Right cardiac atrium (tissue), 5 donors: ENCODE measurements at regions not wholly inside any gene's neighbourhood (a gene's known extent, or its start where the extent isn't known, plus 50 kb on each side); places are given as distances from the start of the nearest gene placed in this dataset.

Experiments used
- ATAC-seq, 2 donors: fragments of 200-7000 bp; cut with Tn5 transposase; one replicate each; pipeline versions ENCODE4 v1.8.0 to v1.9.1; 2020; ENCODE audit warnings: moderate library complexity in 2 of 2, mild to moderate bottlenecking in 1 of 2
- DNase-seq, 3 donors: peaks; one replicate each; pipeline ENCODE4 v3.0.0-alpha.2; 2020
- H3K27ac ChIP-seq: one replicate; pipeline ENCODE4 v1.5.1; 2013; ENCODE audit warnings: mild to moderate bottlenecking, low read length, control low read depth, moderate library complexity
- H3K27me3 ChIP-seq: one replicate; pipeline ENCODE4 v1.6.1; 2013; ENCODE audit not compliant: control insufficient read depth, insufficient read depth
- H3K4me1 ChIP-seq: one replicate; pipeline ENCODE4 v1.6.1; 2013; ENCODE audit warnings: low read length; ENCODE audit not compliant: control insufficient read depth, insufficient read depth
- H3K4me3 ChIP-seq: one replicate; pipeline ENCODE4 v1.5.1; 2013; ENCODE audit warnings: low read length, control low read depth
- H3K9me3 ChIP-seq: one replicate; pipeline ENCODE4 v1.6.1; 2013; ENCODE audit warnings: low read length; ENCODE audit not compliant: control insufficient read depth
- WGBS: extraction: QIAGEN DNeasy Blood & Tissue Kit; methylation state at CpG from one replicate; pipeline ENCODE4 v1.1.7; 2013; 5-methylcytosine and 5-hydroxymethylcytosine counted together
- intact Hi-C, 4 donors: fragments of 100-400 bp; cut with DNase I; formaldehyde crosslinking; loops; one replicate each; pipeline versions ENCODE4 v1.11.0 to v1.14.0; 2022 to 2023
- donor health status: healthy with polysubstance abuse.
- donor health status: DM: no; HTN: yes; CAD: no.
- donor health status: DM: no; HTN: no; CAD: no.
- donor health status: DM: no; HTN: yes; CAD: no; lungs with severe emphysema.
- donor health status: DM: yes; HTN: yes; CAD: no.

DNA sequence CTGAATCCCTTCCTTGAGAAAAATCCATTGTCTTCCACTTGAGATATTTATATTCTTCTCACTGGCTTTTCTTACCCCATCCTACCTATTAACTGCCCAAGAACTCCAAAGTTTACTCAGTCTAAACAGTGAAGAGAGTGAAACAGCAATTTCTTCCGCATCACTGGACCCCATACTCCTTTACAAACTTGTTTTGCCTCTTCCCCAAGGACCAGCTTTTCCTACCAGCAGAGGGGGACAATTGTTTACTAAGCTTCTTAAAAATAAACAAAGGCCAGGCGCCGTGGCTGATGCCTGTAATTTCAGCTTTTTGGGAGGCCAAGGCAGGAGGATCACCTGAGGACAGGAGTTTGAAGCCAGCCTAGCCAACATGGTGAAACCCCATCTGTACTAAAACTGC, 52.0 kb downstream of the LRATD1 start:
- Histone ChIP-seq H3K27me3 (no peaks in the 10 kb centered on the region), H3K4me3 (no peak overlapping the region), H3K9me3 (no peaks in the 10 kb centered on the region), H3K4me1 (no peaks in the 10 kb centered on the region), H3K27ac (no peak overlapping the region)
- DNase-seq (no peak), ATAC-seq (no peak)
- intact Hi-C loops = no loop called here
- WGBS = 69% methylated on average over 3 of the region's 3 CpGs

DNA sequence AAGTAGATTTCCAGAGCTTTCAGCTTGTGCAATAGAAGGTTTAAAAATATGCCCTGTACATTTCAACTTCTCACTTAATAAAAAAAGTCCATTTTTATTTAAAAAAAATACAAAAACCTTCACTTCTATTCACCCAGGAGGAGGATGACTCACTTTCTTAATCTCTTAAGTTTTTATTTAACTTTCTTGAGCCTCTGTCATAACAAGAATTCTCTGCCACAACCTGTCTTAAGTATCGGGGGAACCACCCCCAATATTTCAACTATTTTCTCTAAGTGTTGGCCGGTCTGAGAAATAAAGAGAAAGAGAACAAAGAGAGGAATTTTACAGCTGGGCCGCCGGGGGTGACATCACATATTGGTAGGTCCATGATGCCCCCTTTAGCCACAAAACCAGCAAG, 58.4 kb downstream of the LRATD1 start:
- Histone ChIP-seq H3K4me3 (no peak overlapping the region), H3K27me3 (no peaks in the 10 kb centered on the region), H3K27ac (no peak overlapping the region), H3K4me1 (no peaks in the 10 kb centered on the region), H3K9me3 (no peaks in the 10 kb centered on the region)
- 86% methylated on average over 4 of the region's 4 CpGs for WGBS
- no peak for ATAC-seq
- intact Hi-C loops = no loop called here
- no peak for DNase-seq

DNA sequence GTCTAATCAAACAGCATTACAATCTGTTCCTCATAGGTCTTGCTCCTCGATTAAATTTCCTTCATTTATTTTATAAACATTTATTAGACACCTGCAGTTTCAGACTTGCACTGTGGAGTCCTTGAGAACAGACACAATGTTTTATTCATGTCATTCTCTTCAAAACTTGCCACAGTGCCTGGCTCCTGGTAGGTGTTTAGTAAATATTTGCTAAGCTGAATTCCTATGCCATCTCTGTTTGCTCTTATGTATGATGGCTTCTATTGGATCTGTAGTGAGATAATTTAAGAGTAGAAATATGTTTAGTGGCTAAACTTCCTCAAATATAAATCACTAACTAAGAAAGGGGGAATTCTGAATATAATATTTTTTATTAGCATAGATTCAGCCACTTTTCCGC, 61.4 kb downstream of the LRATD1 start:
- H3K27me3 ChIP-seq = no peaks in the 10 kb centered on the region
- no peak overlapping the region for H3K4me3 ChIP-seq
- intact Hi-C loops = no loop called here
- H3K4me1 ChIP-seq = no peaks in the 10 kb centered on the region
- ATAC-seq (no peak), DNase-seq (no peak)
- WGBS = 74% methylated on average over 2 of the region's 2 CpGs
- H3K9me3 ChIP-seq = no peaks in the 10 kb centered on the region
- H3K27ac ChIP-seq = no peak overlapping the region

DNA sequence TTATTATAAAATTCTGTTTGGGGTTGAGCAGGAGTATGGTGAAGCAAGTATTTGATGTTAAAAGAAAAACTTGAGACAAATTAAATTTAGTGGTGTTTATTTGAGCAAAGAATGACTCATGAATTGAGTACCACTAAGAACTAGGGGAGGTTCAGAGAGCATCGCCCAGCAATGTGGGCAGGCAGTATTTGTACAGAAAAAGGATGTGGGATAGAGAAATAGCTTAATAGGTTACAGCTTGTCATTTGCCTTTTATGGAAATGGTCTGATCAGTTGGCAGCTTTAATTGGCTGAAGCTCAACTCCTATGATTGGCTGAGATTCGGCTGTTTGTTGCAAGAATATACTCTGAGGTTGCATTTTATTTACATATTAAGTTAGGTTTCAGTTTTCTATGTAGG, 68.2 kb downstream of the LRATD1 start:
- DNase-seq (no peak), ATAC-seq (no peak)
- Histone ChIP-seq H3K4me3 (no peak overlapping the region), H3K27ac (no peak overlapping the region), H3K9me3 (no peaks in the 10 kb centered on the region), H3K27me3 (no peaks in the 10 kb centered on the region), H3K4me1 (no peaks in the 10 kb centered on the region)
- WGBS = 79% methylated on average over 2 of the region's 2 CpGs
- intact Hi-C loops = no loop called here

DNA sequence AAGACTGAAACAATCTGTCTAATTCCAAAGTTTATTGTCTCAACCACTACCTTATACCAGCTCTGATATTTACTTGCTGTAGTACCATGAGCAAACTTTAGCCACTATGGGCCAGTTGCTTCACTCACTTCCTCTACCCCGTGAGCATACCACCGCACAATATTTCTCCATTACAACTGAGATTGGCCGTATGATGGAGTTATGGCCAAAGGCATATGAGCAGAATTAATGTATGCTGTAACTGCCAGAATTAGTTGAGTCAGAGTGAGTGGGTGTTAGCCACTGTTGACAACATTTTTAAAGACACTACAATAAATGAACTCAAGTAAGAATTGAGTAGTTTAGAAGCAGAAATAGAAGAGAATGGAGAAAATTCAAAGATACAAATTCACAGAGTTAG, 69.7 kb downstream of the LRATD1 start:
- H3K4me1 ChIP-seq = no peaks in the 10 kb centered on the region
- no peak overlapping the region for H3K4me3 ChIP-seq
- 88% methylated on average over 3 of the region's 3 CpGs for WGBS
- H3K27me3 ChIP-seq = no peaks in the 10 kb centered on the region
- no peak for DNase-seq
- no peak for ATAC-seq
- H3K27ac ChIP-seq = no peak overlapping the region
- intact Hi-C loops = no loop called here
- no peaks in the 10 kb centered on the region for H3K9me3 ChIP-seq

DNA sequence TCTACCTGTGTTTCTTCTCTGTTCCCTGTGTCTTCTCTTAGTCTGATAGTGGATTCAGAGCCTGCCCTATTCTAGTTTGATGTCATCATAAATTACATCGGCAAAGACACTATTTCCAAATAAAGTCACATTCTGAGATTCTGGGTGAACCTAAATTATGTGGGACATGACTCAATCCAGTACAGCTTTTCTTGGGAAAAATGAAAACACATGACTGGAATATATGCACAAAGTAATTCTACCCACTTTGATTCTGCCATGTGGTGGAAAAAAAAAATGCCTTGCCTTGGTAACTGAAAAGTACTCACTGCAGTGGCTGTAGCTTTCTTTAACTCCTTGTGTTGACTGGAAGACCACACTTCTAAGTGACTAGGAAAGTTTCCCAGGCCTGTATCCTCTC, 73.7 kb downstream of the LRATD1 start:
- Histone ChIP-seq H3K4me1 (no peaks in the 10 kb centered on the region), H3K9me3 (no peaks in the 10 kb centered on the region), H3K4me3 (no peak overlapping the region), H3K27me3 (no peaks in the 10 kb centered on the region), H3K27ac (no peak overlapping the region)
- 96% methylated on average over 1 of the region's 1 CpG for WGBS
- no peak for ATAC-seq
- DNase-seq = no peak
- intact Hi-C loops = no loop called here

DNA sequence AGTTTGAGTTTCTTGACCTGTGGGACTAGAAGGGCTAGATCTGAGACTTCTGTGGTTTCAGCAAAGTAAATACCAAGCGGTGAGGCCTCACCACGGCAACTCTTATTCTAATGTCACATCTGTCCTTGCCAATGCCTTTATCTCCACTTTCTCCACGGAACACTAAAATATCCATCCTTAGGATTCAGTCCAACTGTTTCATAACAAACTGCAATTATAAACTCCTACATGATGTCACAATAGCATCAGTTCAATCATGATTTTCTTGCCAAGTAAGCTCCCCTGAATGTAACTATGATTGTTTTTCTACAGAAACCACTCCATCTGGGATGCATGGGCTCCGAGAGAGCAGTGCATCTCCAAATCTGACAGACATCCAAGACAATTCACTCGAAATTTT, 79.6 kb downstream of the LRATD1 start:
- H3K4me1 ChIP-seq = no peaks in the 10 kb centered on the region
- no peaks in the 10 kb centered on the region for H3K27me3 ChIP-seq
- no peak overlapping the region for H3K27ac ChIP-seq
- no peak overlapping the region for H3K4me3 ChIP-seq
- WGBS = 56% methylated on average over 5 of the region's 5 CpGs
- no peak for DNase-seq
- ATAC-seq = no peak
- no peaks in the 10 kb centered on the region for H3K9me3 ChIP-seq
- intact Hi-C loops = no loop called here

DNA sequence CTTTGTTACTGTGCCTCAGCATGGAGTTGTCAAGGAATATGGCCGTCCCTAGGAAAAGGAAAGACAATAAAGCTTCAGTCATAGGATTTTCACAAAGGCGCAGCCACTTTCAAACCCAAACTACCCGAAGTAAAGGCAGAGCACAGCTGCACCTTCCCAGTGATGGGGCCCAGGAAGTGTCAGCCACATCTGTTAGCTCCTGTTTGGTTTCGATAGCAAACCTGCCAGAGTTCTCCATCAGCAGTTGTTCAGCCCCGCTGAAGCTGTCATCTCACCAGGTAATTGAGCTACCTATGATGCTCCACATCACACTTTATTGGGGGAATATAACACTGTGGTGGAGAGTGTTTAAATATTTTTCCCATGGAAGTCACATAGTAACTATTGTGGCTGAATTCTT, 80.7 kb downstream of the LRATD1 start:
- Histone ChIP-seq H3K9me3 (no peaks in the 10 kb centered on the region), H3K4me3 (no peak overlapping the region), H3K4me1 (no peaks in the 10 kb centered on the region), H3K27me3 (no peaks in the 10 kb centered on the region), H3K27ac (no peak overlapping the region)
- WGBS = 80% methylated on average over 5 of the region's 5 CpGs
- no peak for DNase-seq
- no peak for ATAC-seq
- intact Hi-C loops = no loop called here

DNA sequence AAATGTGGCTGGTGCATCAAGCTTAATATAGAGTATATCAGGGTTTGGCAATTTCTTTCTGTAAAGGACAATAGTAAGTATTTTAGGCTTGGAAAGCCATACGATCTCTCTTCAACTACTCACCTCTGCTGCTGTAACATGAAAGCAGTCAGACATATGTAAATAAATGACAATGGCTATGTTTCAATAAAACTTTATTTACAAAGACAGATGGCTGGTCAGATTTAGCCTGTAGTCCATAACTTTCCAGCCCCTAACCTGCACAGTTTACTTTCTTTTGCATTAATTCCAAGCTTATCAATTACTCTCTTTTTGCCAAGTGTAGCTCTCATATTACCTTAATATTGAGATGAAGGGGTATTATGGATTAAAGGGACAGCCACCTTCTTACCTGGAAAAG, 83.1 kb downstream of the LRATD1 start:
- Histone ChIP-seq H3K4me3 (no peak overlapping the region), H3K4me1 (no peaks in the 10 kb centered on the region), H3K9me3 (no peaks in the 10 kb centered on the region), H3K27ac (no peak overlapping the region), H3K27me3 (no peaks in the 10 kb centered on the region)
- ATAC-seq = no peak
- WGBS = 79% methylated on average over 1 of the region's 1 CpG
- intact Hi-C loops = no loop called here
- no peak for DNase-seq

DNA sequence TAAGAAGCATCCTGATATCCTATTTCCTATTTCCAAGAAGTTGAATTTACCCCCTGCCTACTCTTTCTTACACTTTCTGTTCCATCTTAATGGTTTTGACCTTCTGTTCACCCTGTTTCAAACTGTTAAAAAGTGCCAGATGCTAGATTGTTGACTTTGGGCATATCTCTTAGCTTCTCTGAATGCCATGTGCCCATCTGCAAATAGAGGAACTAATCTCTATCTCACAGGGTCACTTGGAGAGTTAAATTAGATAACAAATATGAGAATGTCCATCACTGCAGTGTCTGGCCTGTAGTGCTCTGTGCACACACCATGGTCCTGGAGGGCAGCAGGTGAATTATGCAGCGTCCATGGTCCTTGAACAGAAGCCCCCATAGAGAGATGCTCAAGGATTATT, 83.8 kb downstream of the LRATD1 start:
- DNase-seq = no peak
- WGBS = 27% methylated on average over 1 of the region's 1 CpG
- H3K9me3 ChIP-seq = no peaks in the 10 kb centered on the region
- no peaks in the 10 kb centered on the region for H3K4me1 ChIP-seq
- no peak overlapping the region for H3K4me3 ChIP-seq
- ATAC-seq = no peak
- intact Hi-C loops = no loop called here
- no peaks in the 10 kb centered on the region for H3K27me3 ChIP-seq
- no peak overlapping the region for H3K27ac ChIP-seq

DNA sequence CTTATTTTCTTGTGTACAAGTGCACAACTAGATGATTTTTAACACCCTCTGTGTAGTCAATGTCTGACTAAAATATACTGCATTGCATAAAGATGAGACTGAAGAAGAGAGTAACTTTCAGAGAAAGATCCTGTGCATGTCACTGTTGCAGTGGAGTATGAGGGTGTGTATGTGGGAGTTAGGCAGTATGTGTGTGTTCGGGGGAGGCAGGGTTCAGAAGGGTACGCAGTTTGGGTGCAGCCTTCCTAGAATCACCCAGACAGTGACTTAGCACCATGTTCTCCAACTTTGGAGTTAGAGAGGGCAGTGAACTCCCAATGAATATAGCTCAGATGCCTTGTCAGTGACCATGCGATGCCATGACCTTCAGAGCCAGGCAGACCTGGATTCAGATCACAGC, 84.6 kb downstream of the LRATD1 start:
- 87% methylated on average over 3 of the region's 3 CpGs for WGBS
- Histone ChIP-seq H3K27me3 (no peaks in the 10 kb centered on the region), H3K4me1 (no peaks in the 10 kb centered on the region), H3K4me3 (no peak overlapping the region), H3K9me3 (no peaks in the 10 kb centered on the region), H3K27ac (no peak overlapping the region)
- intact Hi-C loops = no loop called here
- no peak for DNase-seq
- ATAC-seq = no peak

DNA sequence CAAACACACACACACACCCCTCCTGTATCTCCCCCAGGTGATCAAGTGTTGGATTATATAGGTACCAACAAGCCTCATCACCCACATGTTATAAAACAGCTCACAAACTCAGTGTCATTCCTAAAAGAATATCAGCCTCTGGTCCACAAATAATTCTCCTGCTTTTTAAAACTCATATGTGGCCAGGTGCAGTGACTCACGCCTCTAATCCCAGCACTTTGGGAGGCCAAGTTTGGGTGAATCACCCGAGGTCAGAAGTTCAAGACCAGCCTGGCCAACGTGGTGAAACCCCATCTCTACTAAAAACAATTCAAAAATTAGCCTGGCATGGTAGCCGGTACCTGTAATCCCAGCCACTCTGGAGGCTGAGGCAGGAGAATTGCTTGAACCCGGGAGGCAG, 87.8 kb downstream of the LRATD1 start:
- DNase-seq = no peak
- no peak overlapping the region for H3K4me3 ChIP-seq
- H3K4me1 ChIP-seq = no peaks in the 10 kb centered on the region
- intact Hi-C loops = no loop called here
- WGBS = 74% methylated on average over 5 of the region's 5 CpGs
- H3K27me3 ChIP-seq = no peaks in the 10 kb centered on the region
- no peaks in the 10 kb centered on the region for H3K9me3 ChIP-seq
- H3K27ac ChIP-seq = no peak overlapping the region
- no peak for ATAC-seq
